Panc1 (cell line): ENCODE measurements at regions not wholly inside any gene's neighbourhood (a gene's known extent, or its start where the extent isn't known, plus 50 kb on each side); places are given as distances from the start of the nearest gene placed in this dataset.

Experiments
- POLR2AphosphoS5 ChIP-seq: IDR thresholded peaks from 2 replicates; pipeline ENCODE4 v1.6.1; 2012; ENCODE audit warnings: mild to moderate bottlenecking, low read depth, low read length, moderate library complexity
- REST ChIP-seq, 2 experiments: IDR thresholded peaks; 2 replicates each; pipeline ENCODE4 v1.6.1; 2011 to 2012; ENCODE audit warnings: low read depth in 2 of 2, control low read depth in 1 of 2, low read length in 1 of 2, mild to moderate bottlenecking in 1 of 2, moderate library complexity in 1 of 2; ENCODE audit not compliant: insufficient read depth in 1 of 2
- SIN3A ChIP-seq: IDR thresholded peaks from 2 replicates; pipeline ENCODE4 v1.6.1; 2012; ENCODE audit warnings: low read depth, mild to moderate bottlenecking, low read length, moderate library complexity, borderline replicate concordance; ENCODE audit not compliant: insufficient read depth
- TF ChIP-seq, protein P1 (sequence below): fragments of 450-650 bp; IDR thresholded peaks from 2 replicates; pipeline ENCODE4 v1.5.1; 2017; ENCODE audit warnings: mild to moderate bottlenecking

- TF ChIP-seq, protein P1, sequence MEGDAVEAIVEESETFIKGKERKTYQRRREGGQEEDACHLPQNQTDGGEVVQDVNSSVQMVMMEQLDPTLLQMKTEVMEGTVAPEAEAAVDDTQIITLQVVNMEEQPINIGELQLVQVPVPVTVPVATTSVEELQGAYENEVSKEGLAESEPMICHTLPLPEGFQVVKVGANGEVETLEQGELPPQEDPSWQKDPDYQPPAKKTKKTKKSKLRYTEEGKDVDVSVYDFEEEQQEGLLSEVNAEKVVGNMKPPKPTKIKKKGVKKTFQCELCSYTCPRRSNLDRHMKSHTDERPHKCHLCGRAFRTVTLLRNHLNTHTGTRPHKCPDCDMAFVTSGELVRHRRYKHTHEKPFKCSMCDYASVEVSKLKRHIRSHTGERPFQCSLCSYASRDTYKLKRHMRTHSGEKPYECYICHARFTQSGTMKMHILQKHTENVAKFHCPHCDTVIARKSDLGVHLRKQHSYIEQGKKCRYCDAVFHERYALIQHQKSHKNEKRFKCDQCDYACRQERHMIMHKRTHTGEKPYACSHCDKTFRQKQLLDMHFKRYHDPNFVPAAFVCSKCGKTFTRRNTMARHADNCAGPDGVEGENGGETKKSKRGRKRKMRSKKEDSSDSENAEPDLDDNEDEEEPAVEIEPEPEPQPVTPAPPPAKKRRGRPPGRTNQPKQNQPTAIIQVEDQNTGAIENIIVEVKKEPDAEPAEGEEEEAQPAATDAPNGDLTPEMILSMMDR = no peak
- TF ChIP-seq REST (IDR thresholded peaks at IDR 0.05; ENCODE audit: insufficient read depth in 1 of 2, low read depth in 2 of 2, low read length in 1 of 2) = no peak
- no peak for TF ChIP-seq POLR2AphosphoS5
- TF ChIP-seq SIN3A = no peak
Observed at GRCh38 chr5:104599726-104600125, 1037.1 kb upstream of the NUDT12 start.
